Adrenal gland (tissue), 9 donors: ENCODE measurements at regions not wholly inside any gene's neighbourhood (a gene's known extent, or its start where the extent isn't known, plus 50 kb on each side); places are given as distances from the start of the nearest gene placed in this dataset.
"Not testable (repeated sequence)": the region's sequence is repeated elsewhere in the genome, so short reads cannot be mapped to it uniquely, and the experiment has no call there.

ENCODE experiments used
- DNase-seq, 7 donors: peaks; one replicate each; pipeline ENCODE4 v3.0.0-alpha.2; 2019 to 2020
- H3K27ac ChIP-seq, 5 donors: fragments of 200-600 bp; sonication (generic) in 4 of 5; 1 replicate in 3 of 5; 2 replicates in 2 of 5; pipeline versions ENCODE4 v1.5.1 to v1.8.0; 2016 to 2020; ENCODE audit warnings: mild to moderate bottlenecking in 1 of 5
- H3K27me3 ChIP-seq: fragments of 200-600 bp; 2 replicates; pipeline ENCODE4 v1.8.0; 2021
- H3K36me3 ChIP-seq, 2 donors: fragments of 200-600 bp; replicated peaks in 1 of 2; 1 replicate in 1 of 2; 2 replicates in 1 of 2; pipeline versions ENCODE4 v1.5.1 to v1.8.0; 2018 to 2022
- H3K4me1 ChIP-seq, 2 donors: fragments of 200-600 bp; replicated peaks in 1 of 2; 1 replicate in 1 of 2; 2 replicates in 1 of 2; pipeline versions ENCODE4 v1.5.1 to v1.8.0; 2018 to 2021
- H3K4me3 ChIP-seq, 4 donors: fragments of 200-600 bp; sonication (generic) in 3 of 4; one replicate each; pipeline ENCODE4 v1.5.1; 2016 to 2018
- H3K9me3 ChIP-seq, 3 donors: fragments of 200-600 bp; sonication (generic) in 1 of 3; replicated peaks in 1 of 3; 1 replicate in 2 of 3; 2 replicates in 1 of 3; pipeline versions ENCODE4 v1.5.1 to v1.8.0; 2016 to 2021
- POLR2A ChIP-seq, 2 donors: fragments of 450-650 bp; IDR thresholded peaks; one replicate each; pipeline ENCODE4 v1.6.1; 2017; ENCODE audit warnings: antibody characterized with exemption in 2 of 2, mild to moderate bottlenecking in 2 of 2, moderate library complexity in 1 of 2
- WGBS, 4 donors: extraction: QIAGEN DNeasy Blood & Tissue Kit in 2 of 4; methylation state at CpG; one replicate each; pipeline versions ENCODE4 v1.1.5 to v1.1.7; 2013 to 2017; 5-methylcytosine and 5-hydroxymethylcytosine counted together
- intact Hi-C, 2 donors: fragments of 100-400 bp; cut with DNase I; formaldehyde crosslinking; loops; one replicate each; pipeline versions ENCODE4 v1.14.1 to v1.15.0; 2022 to 2023
- TF ChIP-seq, protein P1 (sequence below), 6 experiments: fragments of 450-650 bp in 4 of 6; fragments of 200-600 bp in 2 of 6; sonication (generic) in 1 of 6; IDR thresholded peaks; 1 replicate in 5 of 6; 2 replicates in 1 of 6; pipeline versions ENCODE4 v1.5.1 to v1.8.0; 2016 to 2021; ENCODE audit warnings: antibody characterized with exemption in 6 of 6, mild to moderate bottlenecking in 2 of 6, moderate library complexity in 1 of 6
- donor health status: healthy with polysubstance abuse.
- donor health status: Bipolar disorder and iron deficiency.
- donor health status: DM: yes; HTN: yes; CAD: no.
- donor health status: DM: no; HTN: no; CAD: no.
- donor health status: DM: no; HTN: no; CAD: no.

GRCh38 chr3:124648551-124648950 is 81.7 kb upstream of the UMPS start:
- H3K4me3 ChIP-seq = no peak overlapping the region
- peaks cover 0 to 7% of the 10 kb centered on the region in 2 donors for H3K36me3 ChIP-seq
- TF ChIP-seq POLR2A (IDR thresholded peaks at IDR 0.05) = no peak
- TF ChIP-seq, protein P1, sequence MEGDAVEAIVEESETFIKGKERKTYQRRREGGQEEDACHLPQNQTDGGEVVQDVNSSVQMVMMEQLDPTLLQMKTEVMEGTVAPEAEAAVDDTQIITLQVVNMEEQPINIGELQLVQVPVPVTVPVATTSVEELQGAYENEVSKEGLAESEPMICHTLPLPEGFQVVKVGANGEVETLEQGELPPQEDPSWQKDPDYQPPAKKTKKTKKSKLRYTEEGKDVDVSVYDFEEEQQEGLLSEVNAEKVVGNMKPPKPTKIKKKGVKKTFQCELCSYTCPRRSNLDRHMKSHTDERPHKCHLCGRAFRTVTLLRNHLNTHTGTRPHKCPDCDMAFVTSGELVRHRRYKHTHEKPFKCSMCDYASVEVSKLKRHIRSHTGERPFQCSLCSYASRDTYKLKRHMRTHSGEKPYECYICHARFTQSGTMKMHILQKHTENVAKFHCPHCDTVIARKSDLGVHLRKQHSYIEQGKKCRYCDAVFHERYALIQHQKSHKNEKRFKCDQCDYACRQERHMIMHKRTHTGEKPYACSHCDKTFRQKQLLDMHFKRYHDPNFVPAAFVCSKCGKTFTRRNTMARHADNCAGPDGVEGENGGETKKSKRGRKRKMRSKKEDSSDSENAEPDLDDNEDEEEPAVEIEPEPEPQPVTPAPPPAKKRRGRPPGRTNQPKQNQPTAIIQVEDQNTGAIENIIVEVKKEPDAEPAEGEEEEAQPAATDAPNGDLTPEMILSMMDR (IDR thresholded peaks at IDR 0.05) = no peak
- H3K4me1 ChIP-seq = no peaks in the 10 kb centered on the region
- H3K27me3 ChIP-seq = no peaks in the 10 kb centered on the region
- WGBS, 4 donors = 93 to 98% (median 96%) methylated on average over 2 of the region's 2 CpGs
- no peak for DNase-seq
- intact Hi-C loops = no loop called here
- H3K9me3 ChIP-seq = no peaks in the 10 kb centered on the region
- H3K27ac ChIP-seq = no peak overlapping the region

GRCh38 chr3:124650798-124651197 is 79.5 kb upstream of the UMPS start:
- no peak overlapping the region for H3K27ac ChIP-seq
- no peaks in the 10 kb centered on the region for H3K9me3 ChIP-seq
- intact Hi-C loops = no loop called here
- TF ChIP-seq, protein P1 (IDR thresholded peaks at IDR 0.05) = no peak
- TF ChIP-seq POLR2A (IDR thresholded peaks at IDR 0.05) = no peak
- H3K4me1 ChIP-seq = no peaks in the 10 kb centered on the region
- no peaks in the 10 kb centered on the region for H3K27me3 ChIP-seq
- no peak for DNase-seq
- peaks cover 0 to 7% of the 10 kb centered on the region in 2 donors for H3K36me3 ChIP-seq
- no peak overlapping the region for H3K4me3 ChIP-seq
- WGBS, 4 donors = 73 to 80% (median 77%) methylated on average over 4 of the region's 4 CpGs

DNA sequence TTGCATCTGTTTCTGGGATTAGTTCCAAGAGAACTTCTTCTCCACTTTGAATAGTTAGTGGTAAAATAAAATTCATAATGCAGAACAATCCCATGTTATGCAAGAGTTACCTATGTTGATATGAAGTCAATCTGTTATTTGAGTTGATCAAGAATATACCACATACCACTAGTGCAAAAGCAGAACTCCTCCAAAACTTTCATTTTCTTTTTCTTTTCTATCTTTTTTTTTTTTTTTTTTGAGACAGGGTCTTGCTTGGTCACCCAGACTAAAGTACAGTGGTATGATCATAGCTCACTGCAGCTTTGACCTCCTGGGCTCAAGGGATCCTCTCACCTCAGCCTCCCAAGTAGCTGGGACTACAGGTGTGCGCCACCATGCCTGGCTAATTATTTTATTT is 78.8 kb upstream of the UMPS start:
- H3K36me3 ChIP-seq, DNase-seq, H3K27ac ChIP-seq, H3K9me3 ChIP-seq, H3K4me1 ChIP-seq, H3K4me3 ChIP-seq, intact Hi-C loops, H3K27me3 ChIP-seq: not testable (repeated sequence)
- 93 to 100% (median 94%) methylated on average over 1 of the region's 1 CpG; no CpG with 5 or more reads in 1 of the 4 donors for WGBS, 4 donors

GRCh38 chr3:124652009-124652408 is 78.2 kb upstream of the UMPS start:
- TF ChIP-seq POLR2A (IDR thresholded peaks at IDR 0.05) = no peak
- TF ChIP-seq, protein P1 (IDR thresholded peaks at IDR 0.05) = no peak
- Histone ChIP-seq H3K27ac (no peak overlapping the region), H3K9me3 (no peaks in the 10 kb centered on the region), H3K27me3 (no peaks in the 10 kb centered on the region), H3K36me3 (peaks cover 0 to 8% of the 10 kb centered on the region in 2 donors), H3K4me1 (no peaks in the 10 kb centered on the region), H3K4me3 (no peak overlapping the region)
- DNase-seq = no peak
- intact Hi-C loops = no loop called here

- intact Hi-C loops = no loop called here
- DNase-seq = no peak
- Histone ChIP-seq H3K27ac (no peak overlapping the region), H3K27me3 (no peaks in the 10 kb centered on the region), H3K4me1 (no peaks in the 10 kb centered on the region), H3K4me3 (no peak overlapping the region), H3K9me3 (no peaks in the 10 kb centered on the region), H3K36me3 (peaks cover 0 to 17% of the 10 kb centered on the region in 2 donors)
- 72 to 81% (median 74%) methylated on average over 3 of the region's 3 CpGs for WGBS, 4 donors
- TF ChIP-seq, protein P1 (IDR thresholded peaks at IDR 0.05) = no peak
- no peak for TF ChIP-seq POLR2A (IDR thresholded peaks at IDR 0.05)
These were observed 77.0 kb upstream of the UMPS start for GRCh38 chr3:124653071-124653796.
